Trophoblast cell (in vitro differentiated cells and primary cell): ENCODE measurements at regions not wholly inside any gene's neighbourhood (a gene's known extent, or its start where the extent isn't known, plus 50 kb on each side); places are given as distances from the start of the nearest gene placed in this dataset.

Experiments
- DNase-seq, 2 donors: peaks; one replicate each; pipeline ENCODE4 v3.0.0-alpha.2; 2016
- H2AFZ ChIP-seq: 2 replicates; pipeline ENCODE4 v1.6.1; 2013; ENCODE audit warnings: low read length, moderate library complexity, mild to moderate bottlenecking; ENCODE audit not compliant: insufficient read depth, poor library complexity
- H2AK5ac ChIP-seq: 2 replicates; pipeline ENCODE4 v1.6.1; 2013; ENCODE audit warnings: mild to moderate bottlenecking, low read length
- H2BK120ac ChIP-seq: 2 replicates; pipeline ENCODE4 v1.6.1; 2013; ENCODE audit warnings: low read length, mild to moderate bottlenecking, moderate library complexity; ENCODE audit not compliant: insufficient read depth, poor library complexity
- H2BK12ac ChIP-seq: 2 replicates; pipeline ENCODE4 v1.6.1; 2013; ENCODE audit warnings: mild to moderate bottlenecking, low read length, moderate library complexity
- H2BK5ac ChIP-seq: 2 replicates; pipeline ENCODE4 v1.6.1; 2013; ENCODE audit warnings: low read length, low read depth, moderate library complexity, mild to moderate bottlenecking; ENCODE audit not compliant: poor library complexity
- H3K14ac ChIP-seq: 2 replicates; pipeline ENCODE4 v1.6.1; 2013; ENCODE audit warnings: mild to moderate bottlenecking, low read length
- H3K18ac ChIP-seq: 2 replicates; pipeline ENCODE4 v1.6.1; 2013; ENCODE audit warnings: mild to moderate bottlenecking, low read length
- H3K23ac ChIP-seq: 2 replicates; pipeline ENCODE4 v1.6.1; 2013; ENCODE audit warnings: low read length
- H3K27ac ChIP-seq: 2 replicates; pipeline ENCODE4 v1.5.1; 2013; ENCODE audit warnings: low read depth, mild to moderate bottlenecking, inconsistent platforms, low read length, moderate library complexity
- H3K27me3 ChIP-seq: 2 replicates; pipeline ENCODE4 v1.6.1; 2013; ENCODE audit warnings: inconsistent platforms, mild to moderate bottlenecking, low read length, moderate library complexity; ENCODE audit not compliant: insufficient read depth
- H3K36me3 ChIP-seq, 2 experiments: 1 replicate in 1 of 2; 2 replicates in 1 of 2; pipeline ENCODE4 v1.6.1; 2013; ENCODE audit warnings: low read length in 2 of 2, mild to moderate bottlenecking in 2 of 2, moderate library complexity in 1 of 2; ENCODE audit not compliant: insufficient read depth in 2 of 2, control insufficient read depth in 1 of 2
- H3K4ac ChIP-seq: 2 replicates; pipeline ENCODE4 v1.6.1; 2013; ENCODE audit warnings: low read depth, mild to moderate bottlenecking, low read length, moderate library complexity
- H3K4me1 ChIP-seq, 2 experiments: 1 replicate in 1 of 2; 2 replicates in 1 of 2; pipeline ENCODE4 v1.6.1; 2013; ENCODE audit warnings: low read length in 2 of 2, mild to moderate bottlenecking in 2 of 2, moderate library complexity in 1 of 2; ENCODE audit not compliant: insufficient read depth in 2 of 2, control insufficient read depth in 1 of 2
- H3K4me2 ChIP-seq: 2 replicates; pipeline ENCODE4 v1.6.1; 2013; ENCODE audit warnings: inconsistent platforms, mild to moderate bottlenecking, low read length, moderate library complexity
- H3K4me3 ChIP-seq: 2 replicates; pipeline ENCODE4 v1.5.1; 2013; ENCODE audit warnings: mild to moderate bottlenecking, low read depth, low read length, inconsistent platforms
- H3K79me1 ChIP-seq: one replicate; pipeline ENCODE4 v1.6.1; 2013; ENCODE audit warnings: low read length
- H3K79me2 ChIP-seq: 2 replicates; pipeline ENCODE4 v1.6.1; 2013; ENCODE audit warnings: low read length, mild to moderate bottlenecking; ENCODE audit not compliant: control insufficient read depth, insufficient read depth, poor library complexity
- H3K9ac ChIP-seq: 2 replicates; pipeline ENCODE4 v1.6.1; 2013; ENCODE audit warnings: mild to moderate bottlenecking, low read length
- H3K9me3 ChIP-seq: 2 replicates; pipeline ENCODE4 v1.6.1; 2013; ENCODE audit warnings: low read depth, mild to moderate bottlenecking, control low read depth, inconsistent platforms, low read length; ENCODE audit not compliant: insufficient read depth
- H4K12ac ChIP-seq: 2 replicates; pipeline ENCODE4 v1.6.1; 2013; ENCODE audit warnings: low read depth, mild to moderate bottlenecking, low read length, moderate library complexity
- H4K8ac ChIP-seq: 2 replicates; pipeline ENCODE4 v1.6.1; 2013; ENCODE audit warnings: low read depth, mild to moderate bottlenecking, low read length, moderate library complexity
- H4K91ac ChIP-seq: one replicate; pipeline ENCODE4 v1.6.1; 2013; ENCODE audit warnings: low read depth, mild to moderate bottlenecking, low read length, moderate library complexity
- WGBS: extraction: QIAGEN DNeasy Blood & Tissue Kit; methylation state at CpG from one replicate; pipeline ENCODE4 v1.1.7; 2013; ENCODE audit warnings: missing lambda C conversion rate; ENCODE audit not compliant: insufficient read length, insufficient coverage; ENCODE audit errors: extremely low coverage; 5-methylcytosine and 5-hydroxymethylcytosine counted together

- Histone ChIP-seq H3K4me2 (no peak overlapping the region), H3K27ac (no peak overlapping the region), H2BK5ac (no peak overlapping the region), H3K4ac (no peak overlapping the region), H3K79me2 (no peaks in the 10 kb centered on the region), H4K8ac (no peak overlapping the region), H3K18ac (no peak overlapping the region), H2AK5ac (no peak overlapping the region), H2BK120ac (no peak overlapping the region), H2AFZ (no peak overlapping the region), H3K36me3 (no peaks in the 10 kb centered on the region), H4K91ac (no peak overlapping the region), H3K4me3 (no peak overlapping the region), H2BK12ac (no peak overlapping the region), H3K9ac (no peak overlapping the region), H3K9me3 (peaks cover 7% of the 10 kb centered on the region), H3K79me1 (no peaks in the 10 kb centered on the region), H4K12ac (no peak overlapping the region), H3K27me3 (no peaks in the 10 kb centered on the region), H3K14ac (no peak overlapping the region), H3K4me1 (no peaks in the 10 kb centered on the region), H3K23ac (no peak overlapping the region)
- no CpG with 5 or more reads among the region's 8 CpGs for whole genome bisulfite sequencing
- no peak for DNase-seq
Measured at GRCh38 chr11:134616038-134616437, 204.0 kb upstream of the B3GAT1 start.

DNA sequence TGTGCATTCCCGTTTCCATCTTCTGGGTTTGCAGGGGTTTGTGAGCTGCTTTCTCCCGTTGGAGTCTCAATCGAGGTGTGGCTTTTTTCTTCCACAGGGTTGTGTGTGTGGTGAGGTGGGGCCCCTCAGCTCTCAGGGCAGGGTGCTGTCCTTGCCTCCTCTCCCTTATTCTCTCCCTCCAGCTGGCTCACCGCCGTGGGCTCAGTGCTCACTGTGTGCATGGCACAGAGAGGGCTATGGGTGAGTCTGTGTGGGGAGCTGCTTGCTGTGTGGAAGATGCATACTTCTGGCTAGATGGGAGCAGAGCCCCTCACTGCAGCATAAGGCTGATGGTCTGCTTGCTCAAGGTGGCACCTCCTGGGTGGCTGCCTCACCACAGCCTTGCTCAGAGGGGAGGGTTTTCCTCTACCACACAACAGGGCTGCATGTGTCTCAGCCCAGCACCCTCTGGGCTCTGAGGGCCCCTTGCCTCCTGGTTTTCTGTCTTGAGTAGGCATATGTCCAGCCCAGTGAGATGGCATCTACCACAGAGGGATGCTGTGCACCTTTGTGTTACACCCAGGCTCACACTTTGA lies 203.1 kb upstream of the B3GAT1 start:
- no peak overlapping the region for H2BK12ac ChIP-seq
- no peak overlapping the region for H3K27ac ChIP-seq
- no peak overlapping the region for H4K12ac ChIP-seq
- H3K9ac ChIP-seq: no peak overlapping the region
- H3K4ac ChIP-seq: no peak overlapping the region
- no peak overlapping the region for H3K14ac ChIP-seq
- no peak overlapping the region for H2BK120ac ChIP-seq
- H3K18ac ChIP-seq: no peak overlapping the region
- H3K79me2 ChIP-seq: no peaks in the 10 kb centered on the region
- no peak overlapping the region for H4K91ac ChIP-seq
- H3K23ac ChIP-seq: no peak overlapping the region
- no peak overlapping the region for H2AK5ac ChIP-seq
- DNase-seq: no peak
- H3K4me2 ChIP-seq: no peak overlapping the region
- H2BK5ac ChIP-seq: no peak overlapping the region
- H4K8ac ChIP-seq: no peak overlapping the region
- no peaks in the 10 kb centered on the region for H3K36me3 ChIP-seq
- H3K9me3 ChIP-seq: peaks cover 7% of the 10 kb centered on the region
- H3K4me3 ChIP-seq: no peak overlapping the region
- no peak overlapping the region for H2AFZ ChIP-seq
- no peaks in the 10 kb centered on the region for H3K79me1 ChIP-seq
- H3K27me3 ChIP-seq: no peaks in the 10 kb centered on the region
- no peaks in the 10 kb centered on the region for H3K4me1 ChIP-seq
- WGBS: no CpG with 5 or more reads among the region's 5 CpGs

GRCh38 chr11:134614141-134614540 lies 202.1 kb upstream of the B3GAT1 start:
- H3K18ac ChIP-seq: no peak overlapping the region
- peaks cover 7% of the 10 kb centered on the region for H3K9me3 ChIP-seq
- H3K23ac ChIP-seq: no peak overlapping the region
- H2AFZ ChIP-seq: no peak overlapping the region
- no peaks in the 10 kb centered on the region for H3K27me3 ChIP-seq
- no peak overlapping the region for H3K4me2 ChIP-seq
- no peaks in the 10 kb centered on the region for H3K4me1 ChIP-seq
- H3K79me1 ChIP-seq: no peaks in the 10 kb centered on the region
- no peak overlapping the region for H3K14ac ChIP-seq
- H2AK5ac ChIP-seq: no peak overlapping the region
- H3K79me2 ChIP-seq: no peaks in the 10 kb centered on the region
- DNase-seq: no peak
- no CpG with 5 or more reads among the region's 4 CpGs for WGBS
- no peak overlapping the region for H2BK120ac ChIP-seq
- H3K4ac ChIP-seq: no peak overlapping the region
- H4K91ac ChIP-seq: no peak overlapping the region
- H2BK12ac ChIP-seq: no peak overlapping the region
- no peak overlapping the region for H4K8ac ChIP-seq
- no peak overlapping the region for H2BK5ac ChIP-seq
- H3K36me3 ChIP-seq: no peaks in the 10 kb centered on the region
- no peak overlapping the region for H4K12ac ChIP-seq
- no peak overlapping the region for H3K27ac ChIP-seq
- no peak overlapping the region for H3K4me3 ChIP-seq
- H3K9ac ChIP-seq: no peak overlapping the region

- Histone ChIP-seq H4K91ac (no peak overlapping the region), H3K23ac (no peak overlapping the region), H3K9me3 (peaks cover 7% of the 10 kb centered on the region), H2AK5ac (no peak overlapping the region), H2AFZ (no peak overlapping the region), H2BK120ac (no peak overlapping the region), H3K27me3 (no peaks in the 10 kb centered on the region), H2BK12ac (no peak overlapping the region), H4K12ac (no peak overlapping the region), H4K8ac (no peak overlapping the region), H3K36me3 (no peaks in the 10 kb centered on the region), H3K4me2 (no peak overlapping the region), H3K27ac (no peak overlapping the region), H3K14ac (no peak overlapping the region), H3K4me1 (peaks cover 0 to under 1% of the 10 kb centered on the region in 2 experiments), H3K4ac (no peak overlapping the region), H3K9ac (no peak overlapping the region), H2BK5ac (no peak overlapping the region), H3K79me1 (no peaks in the 10 kb centered on the region), H3K18ac (no peak overlapping the region), H3K79me2 (no peaks in the 10 kb centered on the region), H3K4me3 (no peak overlapping the region)
- no peak for DNase-seq
- no CpG with 5 or more reads among the region's 9 CpGs for WGBS
Measured at GRCh38 chr11:134613646-134614045, 201.6 kb upstream of the B3GAT1 start.
